SK-N-MC (cell line): ENCODE measurements at regions not wholly inside any gene's neighbourhood (a gene's known extent, or its start where the extent isn't known, plus 50 kb on each side); places are given as distances from the start of the nearest gene placed in this dataset.

Experiments
- EZH2 ChIP-seq: fragments of 200-600 bp; sonication (generic); IDR thresholded peaks from one replicate; pipeline ENCODE4 v1.6.1; 2017; ENCODE audit warnings: antibody characterized with exemption
- POLR2AphosphoS5 ChIP-seq: IDR thresholded peaks from 2 replicates; pipeline ENCODE4 v1.6.1; 2012; ENCODE audit warnings: mild to moderate bottlenecking, low read depth, low read length, borderline replicate concordance

- TF ChIP-seq POLR2AphosphoS5 (no peak), EZH2 (no peak)
Measured at GRCh38 chr12:3417937-3418462, 73.0 kb upstream of the PRMT8 start.
